ENCODE measurements at regions not wholly inside any gene's neighbourhood (a gene's known extent, or its start where the extent isn't known, plus 50 kb on each side); places are given as distances from the start of the nearest gene placed in this dataset.
"Not testable (repeated sequence)": the region's sequence is repeated elsewhere in the genome, so short reads cannot be mapped to it uniquely, and the experiment has no call there.

GRCh38 chr4:49117951-49118350, 131.9 kb downstream of the CWH43 start:
- DNase-seq (ENCODE audit: low read depth) = not testable (repeated sequence)

- DNase-seq (ENCODE audit: low read depth) = not testable (repeated sequence)
Measured at GRCh38 chr4:49118379-49119212, 132.5 kb downstream of the CWH43 start.

GRCh38 chr4:49119345-49119744, 133.3 kb downstream of the CWH43 start:
- DNase-seq (ENCODE audit: low read depth) = not testable (repeated sequence)

GRCh38 chr4:49120042-49120779, 134.1 kb downstream of the CWH43 start:
- not testable (repeated sequence) for DNase-seq (ENCODE audit: low read depth)

- DNase-seq (ENCODE audit: low read depth) = peak; percentile 31
Measured at GRCh38 chr4:49120804-49121203, 134.7 kb downstream of the CWH43 start.

GRCh38 chr4:49126443-49126842, 140.4 kb downstream of the CWH43 start:
- not testable (repeated sequence) for DNase-seq (ENCODE audit: low read depth)

GRCh38 chr4:49126858-49127257, 140.8 kb downstream of the CWH43 start:
- not testable (repeated sequence) for DNase-seq (ENCODE audit: low read depth)

- DNase-seq (ENCODE audit: low read depth) = not testable (repeated sequence)
Measured at GRCh38 chr4:49129385-49129784, 143.3 kb downstream of the CWH43 start.

GRCh38 chr4:49129870-49130269, 143.8 kb downstream of the CWH43 start:
- not testable (repeated sequence) for DNase-seq (ENCODE audit: low read depth)

- not testable (repeated sequence) for DNase-seq (ENCODE audit: low read depth)
Measured at GRCh38 chr4:49130724-49131123, 144.6 kb downstream of the CWH43 start.

- DNase-seq (ENCODE audit: low read depth) = not testable (repeated sequence)
Measured at GRCh38 chr4:49137043-49137442, 151.0 kb downstream of the CWH43 start.

GRCh38 chr4:49137961-49138360, 151.9 kb downstream of the CWH43 start:
- not testable (repeated sequence) for DNase-seq (ENCODE audit: low read depth)

GRCh38 chr4:49138818-49139217, 152.7 kb downstream of the CWH43 start:
- not testable (repeated sequence) for DNase-seq (ENCODE audit: low read depth)

- not testable (repeated sequence) for DNase-seq (ENCODE audit: low read depth)
Measured at GRCh38 chr4:49139513-49139912, 153.4 kb downstream of the CWH43 start.

GRCh38 chr4:49140351-49140750, 154.3 kb downstream of the CWH43 start:
- DNase-seq (ENCODE audit: low read depth) = not testable (repeated sequence)

GRCh38 chr4:49141955-49142354, 155.9 kb downstream of the CWH43 start:
- DNase-seq (ENCODE audit: low read depth) = not testable (repeated sequence)

GRCh38 chr4:49147143-49147542, 161.1 kb downstream of the CWH43 start:
- not testable (repeated sequence) for DNase-seq (ENCODE audit: low read depth)

- DNase-seq (ENCODE audit: low read depth) = not testable (repeated sequence)
Measured at GRCh38 chr4:49147596-49147995, 161.5 kb downstream of the CWH43 start.

GRCh38 chr4:49149006-49149975, 163.2 kb downstream of the CWH43 start:
- DNase-seq (ENCODE audit: low read depth) = peak; percentile 50

- DNase-seq (ENCODE audit: low read depth) = not testable (repeated sequence)
Measured at GRCh38 chr4:49150351-49151083, 164.4 kb downstream of the CWH43 start.

- not testable (repeated sequence) for DNase-seq (ENCODE audit: low read depth)
Measured at GRCh38 chr4:49153011-49153410, 166.9 kb downstream of the CWH43 start.
